HG02884 (cell line): ENCODE measurements at regions not wholly inside any gene's neighbourhood (a gene's known extent, or its start where the extent isn't known, plus 50 kb on each side); places are given as distances from the start of the nearest gene placed in this dataset.
"Not testable (repeated sequence)": the region's sequence is repeated elsewhere in the genome, so short reads cannot be mapped to it uniquely, and the experiment has no call there.

ENCODE experiments used
- ATAC-seq: cut with Tn5 transposase; IDR thresholded peaks from one replicate; pipeline ENCODE4 v1.9.1; 2021; ENCODE audit warnings: mild to moderate bottlenecking, moderate library complexity; ENCODE audit not compliant: unreplicated experiment

DNA sequence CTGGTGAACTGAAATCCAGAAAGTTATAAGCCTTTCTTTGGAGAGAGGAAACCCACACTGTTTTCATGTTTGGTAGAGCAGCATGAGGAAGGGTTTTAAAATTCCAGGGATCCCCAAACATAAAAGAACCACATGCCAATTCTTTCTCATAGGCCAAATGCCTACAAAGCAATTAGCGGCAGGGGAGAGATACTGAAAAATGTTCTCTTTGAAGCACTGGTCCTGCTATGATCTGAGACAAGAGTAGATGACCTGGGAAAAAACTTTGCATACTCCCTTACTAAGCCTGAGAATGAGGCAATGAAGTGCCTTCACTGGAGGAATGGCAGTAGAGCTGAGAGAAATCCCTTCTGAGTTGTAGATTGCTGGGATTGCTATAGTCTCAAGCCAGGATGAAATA lies 1261.7 kb downstream of the DSC3 start:
- no peak for ATAC-seq

DNA sequence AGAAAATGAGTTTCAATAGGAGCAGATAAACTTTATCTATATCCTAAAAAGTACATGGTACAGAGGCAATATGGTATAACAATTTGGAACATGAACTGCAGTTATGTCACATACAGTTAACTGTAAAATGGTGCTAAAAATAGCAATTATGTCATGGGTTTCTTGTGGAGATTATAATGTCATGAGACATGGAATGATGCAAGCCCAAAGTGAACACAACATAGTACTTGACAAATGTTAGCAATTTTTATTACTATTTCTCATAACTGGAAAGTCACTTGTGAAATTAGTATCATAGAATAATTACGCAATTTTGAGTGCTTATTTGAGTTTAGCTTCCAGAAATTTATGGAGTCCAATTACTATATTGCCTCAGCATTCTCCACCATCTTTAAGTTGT lies 1263.4 kb downstream of the DSC3 start:
- no peak for ATAC-seq

DNA sequence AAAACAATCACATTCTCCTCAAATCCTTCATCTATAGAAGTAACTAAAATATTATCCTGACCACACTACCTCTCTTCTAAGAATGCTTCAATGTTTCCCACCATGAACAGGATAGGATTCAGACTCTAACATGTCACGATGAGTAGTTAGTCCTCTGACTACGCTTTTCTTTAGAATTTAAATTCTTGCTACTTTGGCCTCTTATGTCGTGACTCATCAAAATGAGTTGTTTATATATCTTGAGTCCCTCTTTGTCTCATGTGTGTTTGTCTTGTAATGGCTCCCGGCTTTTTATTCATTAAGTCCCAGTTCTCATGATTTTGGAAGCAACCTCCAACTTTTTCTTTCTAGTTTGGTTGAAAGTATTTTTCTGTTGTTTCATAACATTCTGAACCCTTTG lies 1289.2 kb downstream of the DSC3 start:
- ATAC-seq = no peak

DNA sequence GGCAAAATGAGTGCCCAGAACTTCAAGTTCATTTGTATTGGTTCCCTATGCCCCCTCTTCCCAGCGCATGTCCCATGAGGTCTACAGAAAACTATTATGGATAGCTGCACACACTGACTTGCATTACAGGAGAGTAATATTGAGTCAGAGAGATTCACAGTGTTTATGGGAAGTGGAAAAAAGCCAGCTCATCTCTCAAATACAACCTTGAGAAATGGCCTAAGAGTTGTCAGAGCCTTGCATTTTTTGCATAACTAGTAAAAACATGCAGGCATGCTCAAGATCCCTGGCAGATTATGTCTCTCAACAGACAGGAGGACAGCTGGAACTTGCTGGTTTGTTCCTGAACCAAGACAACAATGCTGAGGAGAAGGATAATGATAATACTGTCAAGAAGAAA lies 1292.8 kb downstream of the DSC3 start:
- no peak for ATAC-seq

DNA sequence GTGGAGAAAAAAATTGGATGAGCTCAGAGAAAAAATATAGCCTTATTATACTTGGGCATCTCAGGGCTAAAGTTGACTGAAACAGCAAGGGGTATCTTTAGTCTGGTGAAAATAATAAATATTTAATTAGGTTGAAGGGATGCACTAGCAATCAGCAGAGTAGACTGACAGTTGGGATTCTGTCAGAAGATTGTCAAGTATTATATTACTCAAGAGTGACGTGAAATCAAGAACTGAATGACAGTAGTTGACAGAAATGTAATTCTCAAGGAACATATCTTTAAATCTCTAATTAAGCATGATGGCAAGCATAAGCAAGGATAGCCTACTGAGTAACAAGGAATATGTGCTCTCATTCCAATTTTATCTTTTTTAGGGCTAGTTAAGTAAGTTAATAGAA lies 1301.1 kb downstream of the DSC3 start:
- ATAC-seq = no peak

DNA sequence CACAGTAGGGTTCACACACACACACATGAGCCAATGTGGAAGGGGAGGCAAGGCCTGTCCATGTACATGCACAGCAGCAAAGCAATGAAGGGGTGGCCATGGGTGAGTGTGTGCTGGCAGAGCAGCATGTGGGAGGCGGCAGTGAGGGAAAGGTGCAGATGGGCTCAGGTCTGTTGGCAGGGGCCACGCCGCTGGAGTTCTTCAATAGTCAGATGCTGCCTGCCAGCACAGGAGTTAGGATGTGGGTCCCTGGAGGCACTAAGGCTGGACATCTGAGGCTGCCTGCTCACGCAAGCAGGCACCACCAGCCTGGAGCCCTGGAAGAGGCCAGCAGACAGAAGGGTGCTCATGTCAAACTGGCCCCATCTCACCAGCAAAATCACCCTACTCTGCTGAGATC lies 1304.9 kb downstream of the DSC3 start:
- no peak for ATAC-seq

DNA sequence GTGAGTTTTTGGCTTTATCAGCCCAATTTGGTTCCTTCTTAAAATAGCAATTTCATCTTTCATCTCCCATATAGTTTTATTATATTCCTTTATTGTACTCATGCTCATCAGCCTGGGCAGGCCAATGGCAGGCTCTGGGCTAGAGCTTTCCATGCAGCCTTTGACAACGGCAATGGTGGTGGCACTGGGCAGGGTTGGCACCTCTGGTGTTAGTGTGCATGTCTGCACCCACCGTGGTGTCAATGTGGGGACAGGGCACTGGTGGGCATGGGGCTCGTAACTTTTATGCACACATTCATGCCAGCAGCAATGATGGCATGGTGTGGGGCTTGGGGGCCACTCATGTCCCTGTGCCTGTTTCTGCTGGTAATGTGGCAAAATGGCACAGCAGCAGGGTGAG lies 1305.4 kb downstream of the DSC3 start:
- ATAC-seq = no peak

DNA sequence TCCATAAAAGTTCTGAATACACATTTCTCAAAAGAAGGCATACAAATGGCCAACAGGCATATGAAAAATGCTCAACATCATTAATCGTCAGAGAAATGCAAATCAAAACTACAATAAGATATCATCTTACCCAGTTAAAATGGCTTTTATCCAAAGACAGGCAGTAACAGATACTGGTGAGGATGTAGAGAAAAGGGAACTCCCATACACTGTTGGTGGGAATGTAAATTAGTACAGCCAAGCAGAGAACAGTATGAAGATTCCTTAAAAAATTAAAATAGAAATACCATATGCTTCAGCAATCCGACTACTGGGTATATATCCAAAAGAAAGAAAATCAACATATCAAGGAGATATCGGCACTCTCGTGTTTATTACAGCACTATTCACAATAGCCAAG lies 1312.5 kb downstream of the DSC3 start:
- ATAC-seq = no peak

DNA sequence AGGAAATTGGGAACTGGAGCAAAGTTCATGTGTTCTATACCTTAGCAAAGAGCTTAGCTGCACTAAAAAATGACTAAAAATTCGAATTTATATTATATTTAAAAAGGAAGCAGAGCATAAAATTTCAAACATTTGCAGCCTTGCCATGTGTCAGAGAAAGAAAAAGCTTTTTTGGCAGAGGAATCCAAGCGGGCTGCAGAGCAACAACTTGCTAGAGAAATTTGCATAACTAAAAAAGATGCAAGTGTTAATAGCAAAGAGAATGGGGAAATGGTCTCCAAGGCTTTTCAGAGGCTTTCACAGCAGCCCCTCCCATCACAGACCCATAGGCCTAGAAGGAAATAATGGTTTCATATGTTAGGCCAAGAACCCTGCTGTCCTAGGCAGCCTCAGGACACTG lies 1315.9 kb downstream of the DSC3 start:
- no peak for ATAC-seq

DNA sequence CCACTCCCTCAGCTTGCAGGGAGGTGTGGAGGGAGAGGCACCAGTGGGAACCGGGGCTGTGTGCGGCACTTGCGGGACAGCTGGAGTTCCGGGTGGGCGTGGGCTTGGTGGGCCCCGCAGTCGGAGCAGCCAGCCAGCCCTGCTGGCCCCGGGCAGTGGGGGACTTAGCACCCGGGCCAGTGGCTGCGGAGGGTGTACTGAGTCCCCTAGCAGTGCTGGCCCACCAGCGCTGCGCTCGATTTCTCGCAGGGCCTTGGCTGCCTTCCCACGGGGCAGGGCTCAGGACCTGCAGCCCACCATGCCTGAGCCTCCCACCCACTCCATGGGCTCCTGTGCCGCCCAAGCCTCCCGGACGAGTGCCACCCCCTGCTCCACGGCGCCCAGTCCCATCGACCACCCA lies 1319.1 kb downstream of the DSC3 start:
- not testable (repeated sequence) for ATAC-seq

DNA sequence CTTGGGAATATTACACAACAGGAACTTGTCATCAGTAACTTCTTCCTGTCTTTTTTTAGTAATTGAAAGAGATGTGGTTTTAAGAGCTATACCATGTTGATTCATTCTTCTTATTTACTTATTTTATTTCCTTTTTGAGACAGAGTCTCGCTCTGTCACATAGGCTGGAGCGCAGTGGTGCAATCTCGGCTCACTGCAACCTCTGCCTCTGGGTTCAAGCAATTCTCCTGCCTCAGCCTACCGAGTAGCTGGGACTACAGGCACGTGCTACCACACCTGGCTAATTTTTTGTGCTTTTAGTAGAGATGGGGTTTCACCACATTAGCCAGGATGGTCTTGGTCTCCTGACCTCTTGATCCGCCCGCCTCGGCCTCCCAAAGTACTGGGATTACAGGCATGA lies 1326.6 kb downstream of the DSC3 start:
- not testable (repeated sequence) for ATAC-seq

DNA sequence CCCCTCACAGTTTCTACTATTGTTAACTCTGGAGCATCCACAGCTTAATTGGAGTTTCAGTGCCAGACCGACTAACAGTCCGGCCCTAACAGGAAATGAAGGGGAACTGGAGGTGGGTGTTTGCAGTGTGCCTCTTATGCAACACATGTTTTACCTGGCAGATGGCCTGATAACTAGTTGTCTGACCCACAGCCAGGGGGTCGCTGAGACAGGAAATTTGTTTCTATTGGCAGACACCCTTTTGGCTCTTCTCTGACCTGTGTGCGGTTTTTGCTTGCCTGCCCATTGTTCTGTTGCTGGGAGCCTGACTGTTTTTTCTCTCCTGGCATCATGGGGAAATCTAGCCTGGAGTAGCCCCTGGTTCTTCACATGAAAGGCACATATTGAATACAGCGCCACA lies 1329.8 kb downstream of the DSC3 start:
- no peak for ATAC-seq

DNA sequence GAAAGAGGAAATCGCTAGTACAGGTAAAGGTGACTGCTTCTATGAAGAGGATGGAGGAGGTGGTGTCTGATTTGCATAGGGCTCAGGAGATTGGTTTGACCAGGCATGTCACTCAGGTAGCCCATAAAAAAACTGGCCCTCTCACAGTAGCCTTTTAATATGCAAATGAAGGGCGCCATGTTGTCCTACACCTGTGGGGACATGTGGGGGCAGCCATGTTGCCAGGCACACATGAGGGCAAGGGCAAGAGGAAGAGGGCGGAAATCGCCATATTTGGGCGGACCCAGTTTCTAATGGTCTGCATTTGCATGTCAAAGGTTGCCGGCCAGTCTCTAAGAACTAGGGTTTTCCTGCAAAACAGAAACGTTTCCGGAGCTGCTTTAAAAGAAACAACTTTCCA lies 1330.6 kb downstream of the DSC3 start:
- ATAC-seq = no peak

DNA sequence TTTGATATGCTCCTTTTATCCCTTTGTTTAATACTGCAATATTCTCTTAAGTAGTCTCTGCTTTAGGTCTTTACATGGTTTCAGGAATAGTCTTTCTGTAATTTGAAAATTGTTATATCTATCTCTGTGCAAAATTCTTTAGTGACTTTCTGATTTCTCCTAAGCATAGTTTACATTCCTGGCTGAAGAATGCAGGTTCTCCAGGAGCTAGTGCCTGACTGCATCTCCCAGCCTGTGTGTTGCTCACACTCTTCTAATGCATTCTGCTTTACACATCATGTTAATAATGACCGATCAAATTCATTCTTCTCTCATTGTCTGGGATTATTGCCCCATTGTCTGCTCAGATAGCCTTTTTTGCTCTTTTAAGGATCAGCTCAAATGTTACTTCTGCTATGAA lies 1349.2 kb downstream of the DSC3 start:
- no peak for ATAC-seq

DNA sequence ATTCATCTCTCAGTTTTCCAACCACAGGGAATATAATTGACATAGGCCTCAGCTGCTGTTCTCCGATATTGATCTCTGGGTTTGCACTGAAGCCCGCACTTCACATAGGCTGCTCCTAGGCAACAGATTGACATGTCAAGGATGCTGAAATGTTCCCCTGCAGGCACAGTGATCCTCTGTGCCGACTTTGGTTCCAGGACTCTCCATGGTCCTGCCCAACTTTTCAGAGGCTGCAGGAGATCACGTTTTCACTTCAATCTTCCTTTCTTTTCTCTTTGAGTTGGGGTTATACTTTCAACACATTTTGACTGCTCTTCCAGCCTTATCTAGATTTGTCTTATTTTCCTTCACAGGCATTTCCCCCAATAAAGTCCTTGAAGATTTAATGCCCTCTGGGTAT lies 1361.0 kb downstream of the DSC3 start:
- no peak for ATAC-seq

DNA sequence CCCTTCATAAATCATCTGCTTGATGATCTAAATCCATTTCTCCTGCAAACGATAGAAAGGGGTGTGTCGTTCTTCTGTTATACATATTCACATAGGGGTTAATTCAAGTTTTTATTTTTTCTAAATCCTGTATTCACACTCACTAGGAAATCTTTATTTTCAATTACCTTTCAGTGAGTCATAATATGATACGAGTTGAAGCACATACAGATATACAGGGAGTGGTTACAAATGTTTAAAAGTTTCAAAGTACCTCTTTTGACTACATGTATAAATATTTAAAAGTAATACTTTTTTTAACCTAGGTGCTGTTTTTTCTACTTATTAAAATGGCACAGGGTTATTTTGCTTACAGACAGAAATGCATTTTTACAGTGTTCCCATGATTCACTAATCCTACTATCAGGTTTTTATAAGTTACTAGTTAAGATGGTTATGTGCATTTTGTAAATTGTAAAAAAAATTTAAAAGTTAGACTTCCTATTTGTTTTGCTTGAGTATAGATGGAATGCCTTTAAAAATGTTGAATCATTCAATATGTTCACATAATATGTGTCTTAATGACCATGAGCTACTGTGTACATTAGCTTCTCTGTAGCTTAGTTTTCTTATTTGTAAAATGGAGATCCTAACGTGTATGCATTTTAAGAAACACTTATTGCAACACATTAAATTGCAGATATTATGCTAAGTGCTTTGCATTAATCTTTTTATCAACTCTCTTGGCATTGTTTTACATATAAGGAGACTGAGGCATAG lies 1378.1 kb downstream of the DSC3 start:
- no peak for ATAC-seq

DNA sequence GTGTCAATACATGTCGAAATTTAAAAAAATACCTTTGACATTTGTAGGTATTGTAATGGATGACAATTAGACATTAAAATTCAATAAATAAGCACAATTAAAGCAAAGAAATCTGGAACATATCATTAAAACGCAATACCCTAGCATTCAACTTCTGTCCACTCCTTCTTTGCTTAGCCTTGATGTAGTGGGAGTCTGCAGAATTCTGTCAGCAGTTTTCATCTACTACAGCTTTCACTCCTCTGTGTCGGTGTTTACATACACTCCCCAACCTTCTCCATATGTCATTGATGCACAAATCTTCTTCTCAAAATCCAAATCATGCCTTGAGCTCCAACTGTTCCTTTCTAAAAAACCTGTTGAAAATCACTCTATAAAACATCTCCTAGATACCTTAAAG lies 1380.6 kb downstream of the DSC3 start:
- no peak for ATAC-seq

DNA sequence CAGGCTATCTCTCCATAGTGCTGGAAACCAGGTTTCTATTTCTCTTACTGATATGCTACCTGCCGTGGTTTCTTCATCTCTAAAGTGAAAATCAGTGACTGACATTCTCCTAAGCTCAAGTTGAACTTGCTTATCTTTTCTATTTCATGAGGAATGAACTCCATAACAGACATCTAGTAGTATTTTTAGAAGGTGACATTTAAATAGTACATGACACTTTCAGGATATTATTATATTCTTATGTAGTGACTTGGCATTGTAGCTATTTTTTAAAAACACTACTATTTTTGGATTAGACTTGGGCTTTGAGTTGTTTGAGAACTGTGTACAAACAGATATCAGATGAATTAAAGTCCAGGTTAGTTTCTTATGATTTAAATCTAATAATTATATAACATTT lies 1381.8 kb downstream of the DSC3 start:
- no peak for ATAC-seq

DNA sequence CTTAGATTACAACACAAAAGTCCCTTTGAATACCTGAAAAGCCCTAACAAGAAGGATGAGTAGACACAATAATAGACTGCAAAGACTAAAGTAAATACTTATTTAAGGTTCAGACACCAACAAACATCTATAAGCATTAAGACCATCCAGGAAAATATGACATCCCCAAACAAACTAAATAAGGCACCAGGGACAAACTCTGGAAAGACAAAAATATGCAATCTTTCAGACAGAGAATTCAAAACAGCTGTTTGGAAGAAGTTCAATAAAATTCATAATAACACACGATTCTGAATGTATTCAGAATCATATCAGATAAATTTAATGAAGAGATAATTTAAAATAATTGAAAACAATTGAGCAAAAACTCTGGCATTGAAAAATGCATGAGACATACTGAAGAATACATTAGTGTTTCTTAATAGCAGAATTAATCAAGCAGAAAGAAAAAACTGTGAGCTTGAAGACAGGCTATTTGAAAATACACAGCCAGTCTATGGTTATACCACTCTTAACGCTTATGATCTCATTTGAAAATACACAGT lies 1388.8 kb downstream of the DSC3 start:
- ATAC-seq = no peak

DNA sequence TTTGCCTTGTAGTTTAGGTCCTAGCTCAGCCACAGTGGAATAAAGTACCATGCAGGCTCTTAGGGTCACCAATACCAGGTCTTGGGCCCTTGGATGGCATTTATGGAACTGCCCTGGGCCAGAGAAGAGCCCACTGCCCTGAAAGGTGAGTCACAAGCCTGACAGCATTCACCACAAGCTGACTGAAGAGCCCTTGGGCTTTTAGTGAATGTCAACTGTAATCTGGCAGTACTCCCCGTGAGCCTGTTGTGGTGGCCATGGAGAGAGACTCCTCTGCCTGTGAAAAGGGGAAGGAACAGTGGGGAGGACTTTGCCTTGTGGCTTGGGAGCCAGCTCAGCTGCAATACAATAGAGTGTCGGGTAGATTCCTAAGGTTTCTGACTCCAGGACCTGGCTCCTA lies 1389.7 kb downstream of the DSC3 start:
- no peak for ATAC-seq

DNA sequence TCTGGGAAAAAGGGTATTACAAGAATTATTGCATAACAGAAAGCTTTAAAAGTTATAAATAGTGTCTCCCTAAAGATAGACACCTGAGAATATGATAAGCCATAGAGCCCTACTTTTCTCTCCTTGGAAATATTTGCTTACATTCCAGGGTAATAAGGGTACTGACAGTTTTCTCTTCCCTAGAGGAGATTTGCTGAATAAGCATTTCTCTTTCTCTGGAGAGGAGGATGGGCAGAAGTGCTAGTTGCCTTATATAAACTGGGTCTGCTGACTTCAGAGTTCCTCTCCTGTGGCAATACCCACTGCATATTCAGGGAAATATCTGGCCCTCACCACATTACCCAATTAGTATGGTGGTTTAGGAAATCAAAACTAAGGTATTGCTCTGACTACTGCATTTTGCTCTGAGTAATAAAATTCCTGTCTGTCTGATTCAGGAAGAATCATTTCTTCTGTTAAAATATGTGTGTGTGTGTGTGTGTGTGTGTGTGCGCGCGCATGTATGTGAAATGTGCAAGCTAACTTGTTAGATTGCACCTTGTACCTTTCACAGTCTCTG lies 1391.3 kb downstream of the DSC3 start:
- ATAC-seq = no peak

DNA sequence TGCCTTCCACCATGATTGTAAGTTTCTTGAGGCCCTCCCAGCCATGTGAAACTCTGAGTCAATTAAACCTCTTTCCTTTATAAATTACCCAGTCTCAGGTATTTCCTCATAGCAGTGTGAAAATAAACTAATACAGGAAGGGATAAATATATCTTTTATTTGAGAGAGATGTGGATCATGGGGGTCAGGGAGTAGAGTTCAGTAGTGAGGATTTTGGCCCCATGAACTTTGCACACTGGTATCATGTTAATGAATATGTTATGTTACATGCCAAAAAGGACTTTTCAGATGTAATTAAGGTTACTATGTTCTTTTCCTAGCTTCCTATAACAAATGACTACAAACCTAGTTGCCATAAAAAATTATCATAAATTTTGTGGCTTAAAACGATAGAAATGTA lies 1393.7 kb downstream of the DSC3 start:
- no peak for ATAC-seq

DNA sequence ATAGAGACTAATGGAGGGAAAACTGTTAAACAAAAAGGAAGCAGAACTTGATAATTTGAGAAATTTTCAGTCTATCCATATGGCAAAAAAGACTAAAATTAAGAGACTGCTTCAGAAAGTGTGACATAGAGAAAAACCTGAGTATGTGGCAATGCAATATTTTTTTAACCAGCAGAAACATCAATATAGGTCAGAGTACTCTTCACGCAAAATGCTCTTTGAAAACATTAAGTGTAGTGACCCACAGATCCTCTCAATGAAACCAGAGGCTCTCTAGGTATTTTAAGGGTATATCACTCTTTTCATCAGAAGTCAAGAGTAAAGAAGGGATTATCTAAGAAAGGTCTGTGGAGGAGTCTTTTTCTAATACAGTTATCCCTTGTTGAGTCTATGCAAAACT lies 1394.8 kb downstream of the DSC3 start:
- no peak for ATAC-seq
